ENCODE measurements at regions not wholly inside any gene's neighbourhood (a gene's known extent, or its start where the extent isn't known, plus 50 kb on each side); places are given as distances from the start of the nearest gene placed in this dataset.

- TF ChIP-seq MAX (IDR thresholded peaks at IDR 0.05) (no peak), NFIC (IDR thresholded peaks at IDR 0.05) (no peak), FOXM1 (IDR thresholded peaks at IDR 0.05; ENCODE audit: borderline replicate concordance, low read depth) (no peak), RAD21 (IDR thresholded peaks at IDR 0.05; ENCODE audit: low read depth) (no peak), USF1 (IDR thresholded peaks at IDR 0.05) (no peak), CREB1 (IDR thresholded peaks at IDR 0.05; ENCODE audit: low read depth) (no peak), CEBPB (IDR thresholded peaks at IDR 0.05) (no peak)
Measured at GRCh38 chr5:116372931-116373597, 201.6 kb downstream of the SEMA6A start.

- TF ChIP-seq CREB1 (IDR thresholded peaks at IDR 0.05; ENCODE audit: low read depth) (no peak), ZBTB7A (IDR thresholded peaks at IDR 0.05; ENCODE audit: low read depth) (no peak), MAX (IDR thresholded peaks at IDR 0.05) (no peak), EGR1 (IDR thresholded peaks at IDR 0.05) (no peak), TEAD4 (IDR thresholded peaks at IDR 0.05) (no peak), NFIC (IDR thresholded peaks at IDR 0.05) (no peak), RAD21 (IDR thresholded peaks at IDR 0.05; ENCODE audit: low read depth) (no peak), TCF12 (IDR thresholded peaks at IDR 0.05; ENCODE audit: low read depth) (no peak), EP300 (IDR thresholded peaks at IDR 0.05; ENCODE audit: borderline replicate concordance) (no peak), REST (IDR thresholded peaks at IDR 0.05; ENCODE audit: low read depth) (no peak), USF1 (IDR thresholded peaks at IDR 0.05) (no peak), YY1 (IDR thresholded peaks at IDR 0.05; ENCODE audit: low read depth) (no peak), FOXM1 (IDR thresholded peaks at IDR 0.05; ENCODE audit: borderline replicate concordance, low read depth) (no peak), TAF1 (IDR thresholded peaks at IDR 0.05; ENCODE audit: low read depth) (no peak), CEBPB (IDR thresholded peaks at IDR 0.05) (no peak)
Measured at GRCh38 chr5:116371935-116372334, 202.7 kb downstream of the SEMA6A start.

GRCh38 chr5:116371431-116371830 lies 203.2 kb downstream of the SEMA6A start:
- TF ChIP-seq FOXM1 (IDR thresholded peaks at IDR 0.05; ENCODE audit: borderline replicate concordance, low read depth) (no peak), TAF1 (IDR thresholded peaks at IDR 0.05; ENCODE audit: low read depth) (no peak), CEBPB (IDR thresholded peaks at IDR 0.05) (no peak), EP300 (IDR thresholded peaks at IDR 0.05; ENCODE audit: borderline replicate concordance) (no peak), NFIC (IDR thresholded peaks at IDR 0.05) (no peak), TCF12 (IDR thresholded peaks at IDR 0.05; ENCODE audit: low read depth) (no peak), MAX (IDR thresholded peaks at IDR 0.05) (no peak), TEAD4 (IDR thresholded peaks at IDR 0.05) (no peak)

- no peak for TF ChIP-seq TCF12 (IDR thresholded peaks at IDR 0.05; ENCODE audit: low read depth)
Measured at GRCh38 chr5:116370886-116371285, 203.7 kb downstream of the SEMA6A start.

- TF ChIP-seq EGR1 (IDR thresholded peaks at IDR 0.05), result no peak
- TF ChIP-seq TAF1 (IDR thresholded peaks at IDR 0.05; ENCODE audit: low read depth), result no peak
- no peak for TF ChIP-seq MAX (IDR thresholded peaks at IDR 0.05)
- TF ChIP-seq CEBPB (IDR thresholded peaks at IDR 0.05), result no peak
- no peak for TF ChIP-seq USF1 (IDR thresholded peaks at IDR 0.05)
- TF ChIP-seq CREB1 (IDR thresholded peaks at IDR 0.05; ENCODE audit: low read depth), result no peak
- TF ChIP-seq TCF12 (IDR thresholded peaks at IDR 0.05; ENCODE audit: low read depth), result no peak
- TF ChIP-seq REST (IDR thresholded peaks at IDR 0.05; ENCODE audit: low read depth), result no peak
- no peak for TF ChIP-seq NFIC (IDR thresholded peaks at IDR 0.05)
- no peak for TF ChIP-seq TEAD4 (IDR thresholded peaks at IDR 0.05)
- no peak for TF ChIP-seq FOXM1 (IDR thresholded peaks at IDR 0.05; ENCODE audit: borderline replicate concordance, low read depth)
- TF ChIP-seq EP300 (IDR thresholded peaks at IDR 0.05; ENCODE audit: borderline replicate concordance), result no peak
- TF ChIP-seq YY1 (IDR thresholded peaks at IDR 0.05; ENCODE audit: low read depth), result no peak
- TF ChIP-seq RAD21 (IDR thresholded peaks at IDR 0.05; ENCODE audit: low read depth), result no peak
- no peak for TF ChIP-seq ZBTB7A (IDR thresholded peaks at IDR 0.05; ENCODE audit: low read depth)
Measured at GRCh38 chr5:116370149-116370548, 204.5 kb downstream of the SEMA6A start.
